ENCODE measurements at regions not wholly inside any gene's neighbourhood (a gene's known extent, or its start where the extent isn't known, plus 50 kb on each side); places are given as distances from the start of the nearest gene placed in this dataset.

- no peak for DNase-seq (ENCODE audit: low read depth)
Measured at GRCh38 chr11:95389427-95389826, 158.4 kb upstream of the SESN3 start.

GRCh38 chr11:95388086-95388485 is 157.1 kb upstream of the SESN3 start:
- DNase-seq (ENCODE audit: low read depth) = no peak

DNA sequence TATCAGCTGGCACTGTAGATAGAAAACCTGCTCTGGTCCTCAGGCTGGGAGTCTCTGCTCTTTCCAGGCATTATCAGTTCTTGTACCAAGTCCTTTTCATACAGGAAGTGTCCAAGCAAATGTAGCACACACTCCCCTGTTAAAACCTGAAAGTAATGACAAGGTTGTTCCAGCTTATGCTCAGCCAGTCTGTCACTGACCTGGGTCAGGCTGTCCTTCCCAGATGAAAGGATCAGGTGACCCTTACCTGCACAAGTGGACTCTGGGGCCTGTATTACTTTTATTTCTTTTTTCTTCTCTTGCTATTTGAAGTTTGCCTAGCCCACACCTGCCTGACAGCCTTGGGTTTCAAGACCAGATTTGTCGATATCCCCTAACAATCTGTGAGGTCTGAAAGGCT is 156.3 kb upstream of the SESN3 start:
- DNase-seq (ENCODE audit: low read depth) = no peak

- no peak for DNase-seq (ENCODE audit: low read depth)
Measured at GRCh38 chr11:95385577-95385976, 154.6 kb upstream of the SESN3 start.

DNA sequence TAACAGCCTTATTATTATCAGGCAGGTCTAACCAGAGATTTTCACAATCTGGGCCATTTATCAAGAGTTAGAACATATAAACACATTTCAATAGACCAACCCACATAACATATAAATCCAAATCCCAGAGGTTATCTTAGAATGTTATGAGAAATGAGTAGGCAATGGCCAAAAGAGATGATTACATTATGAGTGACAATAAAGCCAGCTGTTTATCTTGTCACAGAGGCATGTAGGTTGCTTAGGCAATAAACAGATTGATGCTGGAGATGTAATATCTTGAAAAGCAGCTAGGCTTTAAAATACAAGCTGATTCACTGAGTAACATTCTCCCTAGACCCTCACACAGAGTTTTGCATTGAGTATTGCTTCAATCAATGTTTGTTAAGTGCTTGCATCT is 148.5 kb upstream of the SESN3 start:
- DNase-seq (ENCODE audit: low read depth) = no peak

DNA sequence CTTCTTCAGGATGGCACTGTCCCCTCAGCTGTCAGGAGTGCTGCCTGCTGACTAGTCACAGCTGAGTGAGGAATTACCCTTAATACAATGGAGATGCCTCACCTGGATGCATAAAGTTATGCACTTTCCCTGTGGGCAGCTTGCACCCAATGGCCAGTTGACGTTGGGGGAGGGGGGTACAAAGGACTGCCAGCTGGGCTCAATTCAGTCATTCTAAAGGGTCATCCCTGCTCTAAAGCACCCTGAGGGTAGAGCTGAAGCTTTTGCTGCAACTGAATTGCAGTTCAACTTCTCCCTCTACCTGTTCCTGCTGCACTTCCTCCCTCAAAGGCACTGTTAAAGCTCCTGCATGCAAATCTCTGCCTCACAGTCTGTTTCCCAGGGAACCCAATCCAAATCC is 147.8 kb upstream of the SESN3 start:
- DNase-seq (ENCODE audit: low read depth) = no peak

- DNase-seq (ENCODE audit: low read depth) = no peak
Measured at GRCh38 chr11:95378111-95378510, 147.1 kb upstream of the SESN3 start.

GRCh38 chr11:95375886-95376285 is 144.9 kb upstream of the SESN3 start:
- DNase-seq (ENCODE audit: low read depth) = no peak

GRCh38 chr11:95375451-95375850 is 144.4 kb upstream of the SESN3 start:
- no peak for DNase-seq (ENCODE audit: low read depth)

DNA sequence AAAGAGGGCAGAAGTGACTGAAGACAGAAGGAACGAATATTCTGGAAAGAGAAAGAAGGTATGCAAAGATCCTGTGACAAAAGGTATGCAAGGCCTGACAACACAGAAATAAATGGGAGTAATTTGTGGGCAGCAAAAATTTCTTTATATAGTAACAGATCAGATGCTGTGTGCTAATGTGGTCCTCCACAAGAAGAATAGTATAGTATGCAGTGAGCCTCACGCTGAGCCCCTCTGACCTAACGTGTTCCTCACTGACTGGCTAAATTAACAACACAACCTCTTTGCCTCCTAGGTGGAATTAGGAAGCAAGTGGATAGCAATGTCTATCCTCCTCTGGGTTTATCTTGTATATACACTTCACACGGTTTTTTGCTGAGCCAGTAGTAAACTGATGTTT is 143.1 kb upstream of the SESN3 start:
- no peak for DNase-seq (ENCODE audit: low read depth)

- DNase-seq (ENCODE audit: low read depth) = no peak
Measured at GRCh38 chr11:95373241-95373640, 142.2 kb upstream of the SESN3 start.

- no peak for DNase-seq (ENCODE audit: low read depth)
Measured at GRCh38 chr11:95372097-95372656, 141.2 kb upstream of the SESN3 start.

- no peak for DNase-seq (ENCODE audit: low read depth)
Measured at GRCh38 chr11:95371153-95371552, 140.2 kb upstream of the SESN3 start.

DNA sequence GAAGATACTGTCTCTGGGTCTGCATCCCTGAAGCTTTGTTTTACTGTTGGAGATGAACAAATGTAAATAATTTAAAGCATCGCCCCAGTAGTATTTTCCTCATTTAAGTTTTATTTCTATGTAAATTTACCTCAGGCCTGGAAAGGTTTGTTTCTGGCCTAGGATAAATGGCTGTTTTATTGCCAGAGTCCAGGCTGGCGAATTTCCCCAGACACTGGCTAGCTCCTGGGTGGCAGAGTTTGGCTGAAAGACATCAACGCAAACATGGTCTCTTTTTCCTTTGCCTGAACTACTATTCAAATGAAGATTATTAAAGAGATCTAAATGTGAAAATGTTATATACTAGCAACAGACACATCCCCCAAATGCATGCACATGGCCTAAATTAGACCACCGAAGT is 136.7 kb upstream of the SESN3 start:
- no peak for DNase-seq (ENCODE audit: low read depth)

DNA sequence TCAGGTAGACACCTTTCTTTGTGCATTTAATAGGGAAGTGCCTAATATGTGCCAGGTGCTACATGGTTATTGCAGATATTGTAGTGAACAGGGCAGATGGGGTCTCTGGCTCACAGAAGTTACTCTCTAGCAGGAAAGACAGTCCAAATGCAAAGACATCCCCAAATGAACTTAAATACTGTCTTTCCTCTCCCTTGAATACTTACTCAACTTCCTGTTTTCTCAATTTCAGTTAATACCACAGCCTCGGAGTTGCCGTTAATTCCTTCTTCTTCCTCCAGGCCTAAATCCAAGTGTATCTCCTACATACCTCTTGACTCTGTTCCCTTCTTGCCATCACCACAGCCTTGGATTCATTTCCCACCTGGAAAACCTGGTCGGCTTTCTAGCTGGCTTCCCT is 134.3 kb upstream of the SESN3 start:
- DNase-seq (ENCODE audit: low read depth) = no peak

- no peak for DNase-seq (ENCODE audit: low read depth)
Measured at GRCh38 chr11:95364324-95365295, 133.6 kb upstream of the SESN3 start.

DNA sequence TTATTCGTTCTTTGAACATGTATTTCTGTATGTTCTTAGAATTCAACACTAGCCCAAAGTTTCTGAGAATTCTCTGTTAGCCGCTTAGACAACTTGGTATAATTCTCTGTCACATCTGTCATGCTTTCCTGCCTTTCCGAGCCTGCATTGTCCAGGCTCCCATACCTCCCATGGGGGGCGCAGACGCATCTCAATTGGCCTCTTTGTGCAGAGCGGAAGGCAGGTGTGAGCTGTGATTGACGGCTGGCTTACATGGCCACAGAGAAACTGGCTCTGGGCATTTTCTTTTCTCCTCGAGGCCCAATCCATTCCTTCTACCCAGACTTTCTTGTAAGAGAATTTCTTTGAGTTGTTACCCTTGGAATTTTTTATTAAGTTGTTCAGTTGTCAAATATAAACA is 132.7 kb upstream of the SESN3 start:
- DNase-seq (ENCODE audit: low read depth) = no peak

DNA sequence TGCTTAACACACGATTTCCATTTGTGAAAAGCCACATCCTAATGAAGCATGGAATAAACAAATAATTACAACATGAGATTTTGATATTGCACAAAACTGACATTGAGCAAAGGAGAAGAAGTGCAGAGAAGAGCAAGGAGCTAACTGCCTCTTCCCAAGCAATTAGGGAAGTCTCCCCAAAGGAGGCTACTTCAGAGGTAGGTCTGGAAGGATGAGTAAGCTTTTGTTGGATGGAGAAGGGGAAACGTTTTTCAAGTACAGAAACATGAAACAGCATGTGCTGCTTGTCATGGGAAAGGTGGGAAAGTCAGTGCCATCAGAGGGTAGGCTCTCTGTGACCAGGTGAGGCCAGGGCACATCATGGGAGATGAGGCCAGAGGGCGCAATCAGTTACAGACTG is 132.2 kb upstream of the SESN3 start:
- DNase-seq (ENCODE audit: low read depth) = no peak

- no peak for DNase-seq (ENCODE audit: low read depth)
Measured at GRCh38 chr11:95361180-95361579, 130.2 kb upstream of the SESN3 start.

GRCh38 chr11:95360377-95361075 is 129.5 kb upstream of the SESN3 start:
- no peak for DNase-seq (ENCODE audit: low read depth)

DNA sequence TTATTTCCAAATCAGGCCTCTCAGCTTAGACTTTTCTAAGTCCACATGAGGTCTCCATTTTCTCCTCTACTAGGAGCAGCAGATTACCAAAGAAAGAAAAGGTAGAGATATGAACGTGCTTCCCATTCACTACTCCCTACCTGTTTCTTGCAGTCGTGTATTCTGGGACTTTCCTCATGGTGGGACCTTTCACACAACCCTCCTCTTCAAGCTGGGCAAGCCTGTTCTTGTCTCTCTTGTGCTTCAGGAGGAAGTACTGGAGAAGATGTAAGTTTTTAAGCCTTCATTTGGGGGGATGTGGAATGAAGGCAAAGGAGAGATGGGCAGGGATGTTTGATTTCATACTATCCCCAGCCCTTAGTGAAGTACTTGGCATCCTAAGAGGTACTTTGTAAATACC is 128.8 kb upstream of the SESN3 start:
- no peak for DNase-seq (ENCODE audit: low read depth)

DNA sequence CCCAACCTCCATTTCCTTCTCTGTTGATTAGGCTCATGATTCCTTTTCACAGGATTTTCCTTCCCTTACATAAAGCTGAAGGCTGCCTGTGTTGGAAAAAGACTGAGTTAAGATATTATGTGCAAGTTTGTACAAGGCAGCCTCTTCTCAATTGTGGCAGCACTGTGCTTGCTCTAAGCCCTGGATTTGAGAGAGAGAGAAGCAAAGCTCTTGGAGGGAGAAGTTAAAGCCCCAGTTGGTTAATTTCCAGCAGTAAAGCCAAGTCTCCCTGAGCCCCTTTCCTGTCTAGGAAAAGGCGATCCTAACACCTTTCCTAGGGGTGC is 128.3 kb upstream of the SESN3 start:
- DNase-seq (ENCODE audit: low read depth) = no peak

All from forelimb muscle (tissue), 1 donor.